ENCODE measurements at regions not wholly inside any gene's neighbourhood (a gene's known extent, or its start where the extent isn't known, plus 50 kb on each side); places are given as distances from the start of the nearest gene placed in this dataset.
"Not testable (repeated sequence)": the region's sequence is repeated elsewhere in the genome, so short reads cannot be mapped to it uniquely, and the experiment has no call there.

DNA sequence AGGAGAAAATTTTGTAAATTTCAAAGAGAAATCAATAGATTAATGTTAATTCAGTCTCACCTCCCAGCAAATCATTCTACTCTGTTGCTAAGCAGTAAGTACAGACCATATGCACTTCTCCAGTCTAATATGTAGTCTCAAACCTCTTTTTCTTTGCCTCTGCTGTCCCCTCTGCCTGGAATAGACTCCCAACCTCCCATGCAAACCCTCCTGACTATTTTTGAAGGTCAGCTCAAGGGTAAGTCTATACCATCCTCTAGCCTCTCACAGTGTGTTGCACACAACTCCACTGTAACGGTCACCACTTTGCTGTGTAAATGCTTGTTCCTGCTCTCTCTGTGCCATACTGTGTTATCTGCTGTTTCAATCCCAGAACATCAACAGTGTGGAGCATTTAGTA, 94.5 kb upstream of the TRIM77 start:
- H2BK120ac ChIP-seq (replicated peaks; ENCODE audit: low read depth, low read length); H4K5ac ChIP-seq (ENCODE audit: insufficient read length, low read depth, low read length); H3K23ac ChIP-seq (ENCODE audit: insufficient read length); H4K91ac ChIP-seq (replicated peaks; ENCODE audit: insufficient read length, low read length); H3K56ac ChIP-seq (replicated peaks; ENCODE audit: insufficient read length, low read depth, low read length); H4K20me1 ChIP-seq (replicated peaks in 1 of 2; ENCODE audit: control insufficient read depth in 1 of 2, insufficient read depth in 2 of 2, low read length in 2 of 2); H2BK20ac ChIP-seq (ENCODE audit: low read length); H3K23me2 ChIP-seq (ENCODE audit: low read depth, low read length); H4K8ac ChIP-seq (ENCODE audit: extremely low read depth, insufficient read depth, low read length); H3K14ac ChIP-seq (ENCODE audit: insufficient read length); H3K18ac ChIP-seq (ENCODE audit: extremely low read depth, low read length); H3K9me3 ChIP-seq (ENCODE audit: insufficient read depth in 2 of 2, low read depth in 1 of 2, low read length in 1 of 2); POLR2A ChIA-PET (ENCODE audit: partially characterized antibody); H2AFZ ChIP-seq (ENCODE audit: low read length); H2BK15ac ChIP-seq (ENCODE audit: low read length); H3K79me1 ChIP-seq (ENCODE audit: low read depth, low read length); H3K4me2 ChIP-seq (ENCODE audit: insufficient read depth in 1 of 2, low read depth in 2 of 2, low read length in 2 of 2); FAIRE-seq; H3K9ac ChIP-seq (replicated peaks in 1 of 4; ENCODE audit: extremely low read depth in 1 of 4, low read depth in 3 of 4, low read length in 3 of 4); H3K79me2 ChIP-seq (ENCODE audit: control insufficient read depth in 1 of 2, insufficient read depth in 2 of 2, low read length in 2 of 2); H3K4ac ChIP-seq (replicated peaks; ENCODE audit: insufficient read length, low read depth, low read length); H2BK12ac ChIP-seq (ENCODE audit: low read depth, low read length); H3K27me3 ChIP-seq (replicated peaks in 1 of 4; ENCODE audit: control insufficient read depth in 3 of 4, extremely low read depth in 1 of 4, insufficient read depth in 3 of 4, low read length in 3 of 4); H3K4me3 ChIP-seq (ENCODE audit: extremely low read depth in 1 of 4, insufficient read depth in 2 of 4, low read depth in 3 of 4, low read length in 4 of 4); H2AK5ac ChIP-seq (ENCODE audit: low read depth, low read length); H3K36me3 ChIP-seq (ENCODE audit: control insufficient read depth in 2 of 4, insufficient read depth in 4 of 4, low read length in 3 of 4); H2BK5ac ChIP-seq (ENCODE audit: low read depth, low read length); H3K27ac ChIP-seq (ENCODE audit: low read depth, low read length); H3K4me1 ChIP-seq (replicated peaks in 1 of 4; ENCODE audit: control insufficient read depth in 3 of 4, insufficient read depth in 4 of 4, low read length in 3 of 4); DNase-seq (ENCODE audit: low read depth in 1 of 2, low spot score in 2 of 2): not testable (repeated sequence)
- 100% methylated on average over 1 of the region's 1 CpG; no CpG with 5 or more reads in 1 of the 2 experiments for WGBS, 2 experiments (ENCODE audit: extremely low coverage in 1 of 2, insufficient coverage in 1 of 2, insufficient read length in 1 of 2, insufficient replicate concordance in 2 of 2, low coverage in 1 of 2, low lambda C conversion rate in 2 of 2, missing lambda C conversion rate in 1 of 2)
- CTCF ChIA-PET (ENCODE audit: partially characterized antibody), result interaction anchor here (1.4 kb wide), 2 partner anchors 117 to 283 kb away, joined by 5 to 6 read pairs; no protein-coding TSS in a partner anchor

DNA sequence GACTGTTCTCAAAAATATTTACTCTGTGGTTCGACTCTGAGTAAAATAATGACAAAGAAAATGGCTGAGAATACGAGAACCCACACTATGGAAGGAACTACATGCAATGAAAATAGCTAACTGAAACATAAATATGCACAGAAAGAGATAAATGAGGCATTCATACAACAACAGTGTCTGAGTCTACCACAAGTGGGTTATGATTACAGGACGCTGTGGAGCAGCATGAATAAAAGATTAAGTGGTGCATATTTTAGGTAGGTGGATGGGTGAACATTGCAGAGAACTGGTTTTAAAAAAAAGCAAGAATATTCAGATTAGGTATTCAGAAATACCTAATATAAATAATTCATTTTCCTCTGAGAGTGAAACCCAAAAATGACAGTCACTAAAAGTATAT, 93.9 kb upstream of the TRIM77 start:
- H4K91ac ChIP-seq (replicated peaks; ENCODE audit: insufficient read length, low read length); H3K14ac ChIP-seq (ENCODE audit: insufficient read length); FAIRE-seq; H2AK5ac ChIP-seq (ENCODE audit: low read depth, low read length); H3K9ac ChIP-seq (replicated peaks in 1 of 4; ENCODE audit: extremely low read depth in 1 of 4, low read depth in 3 of 4, low read length in 3 of 4); DNase-seq (ENCODE audit: low read depth in 1 of 2, low spot score in 2 of 2); H3K23ac ChIP-seq (ENCODE audit: insufficient read length); POLR2A ChIA-PET (ENCODE audit: partially characterized antibody); H4K20me1 ChIP-seq (replicated peaks in 1 of 2; ENCODE audit: control insufficient read depth in 1 of 2, insufficient read depth in 2 of 2, low read length in 2 of 2); H3K9me3 ChIP-seq (ENCODE audit: insufficient read depth in 2 of 2, low read depth in 1 of 2, low read length in 1 of 2); H3K4ac ChIP-seq (replicated peaks; ENCODE audit: insufficient read length, low read depth, low read length); H2BK120ac ChIP-seq (replicated peaks; ENCODE audit: low read depth, low read length); H2AFZ ChIP-seq (ENCODE audit: low read length); H2BK20ac ChIP-seq (ENCODE audit: low read length); H2BK12ac ChIP-seq (ENCODE audit: low read depth, low read length); H3K23me2 ChIP-seq (ENCODE audit: low read depth, low read length); H3K56ac ChIP-seq (replicated peaks; ENCODE audit: insufficient read length, low read depth, low read length); H3K27ac ChIP-seq (ENCODE audit: low read depth, low read length); H3K79me2 ChIP-seq (ENCODE audit: control insufficient read depth in 1 of 2, insufficient read depth in 2 of 2, low read length in 2 of 2); H3K18ac ChIP-seq (ENCODE audit: extremely low read depth, low read length); H3K4me2 ChIP-seq (ENCODE audit: insufficient read depth in 1 of 2, low read depth in 2 of 2, low read length in 2 of 2); H3K79me1 ChIP-seq (ENCODE audit: low read depth, low read length); H4K8ac ChIP-seq (ENCODE audit: extremely low read depth, insufficient read depth, low read length); H3K4me3 ChIP-seq (ENCODE audit: extremely low read depth in 1 of 4, insufficient read depth in 2 of 4, low read depth in 3 of 4, low read length in 4 of 4); H2BK5ac ChIP-seq (ENCODE audit: low read depth, low read length); H3K27me3 ChIP-seq (replicated peaks in 1 of 4; ENCODE audit: control insufficient read depth in 3 of 4, extremely low read depth in 1 of 4, insufficient read depth in 3 of 4, low read length in 3 of 4); H3K36me3 ChIP-seq (ENCODE audit: control insufficient read depth in 2 of 4, insufficient read depth in 4 of 4, low read length in 3 of 4); H2BK15ac ChIP-seq (ENCODE audit: low read length); H4K5ac ChIP-seq (ENCODE audit: insufficient read length, low read depth, low read length); H3K4me1 ChIP-seq (replicated peaks in 1 of 4; ENCODE audit: control insufficient read depth in 3 of 4, insufficient read depth in 4 of 4, low read length in 3 of 4): not testable (repeated sequence)
- CTCF ChIA-PET (ENCODE audit: partially characterized antibody), result interaction anchor here (0.6 to 1.4 kb wide), 3 partner anchors 9 to 1014 kb away, joined by 3 to 5 read pairs (median 3); no protein-coding TSS in a partner anchor
- WGBS, 2 experiments (ENCODE audit: extremely low coverage in 1 of 2, insufficient coverage in 1 of 2, insufficient read length in 1 of 2, insufficient replicate concordance in 2 of 2, low coverage in 1 of 2, low lambda C conversion rate in 2 of 2, missing lambda C conversion rate in 1 of 2), result 96% methylated on average over 3 of the region's 3 CpGs; no CpG with 5 or more reads in 1 of the 2 experiments

Measured in H1 (cell line).